ENCODE measurements at regions not wholly inside any gene's neighbourhood (a gene's known extent, or its start where the extent isn't known, plus 50 kb on each side); places are given as distances from the start of the nearest gene placed in this dataset.
"Not testable (repeated sequence)": the region's sequence is repeated elsewhere in the genome, so short reads cannot be mapped to it uniquely, and the experiment has no call there.

GRCh38 chr5:164475339-164475977 is 970.0 kb downstream of the MAT2B start:
- intact Hi-C loops (cut with micrococcal nuclease) = no loop called here

GRCh38 chr5:164481270-164481669 is 975.9 kb downstream of the MAT2B start:
- intact Hi-C loops (cut with micrococcal nuclease) = no loop called here

GRCh38 chr5:164482351-164482750 is 976.9 kb downstream of the MAT2B start:
- intact Hi-C loops (cut with micrococcal nuclease) = no loop called here

- intact Hi-C loops (cut with micrococcal nuclease) = no loop called here
These were observed 979.5 kb downstream of the MAT2B start for GRCh38 chr5:164484948-164485347.

GRCh38 chr5:164487939-164488338 is 982.5 kb downstream of the MAT2B start:
- intact Hi-C loops (cut with micrococcal nuclease) = no loop called here

GRCh38 chr5:164497311-164498064 is 992.1 kb downstream of the MAT2B start:
- intact Hi-C loops (cut with micrococcal nuclease) = no loop called here

- intact Hi-C loops (cut with micrococcal nuclease) = no loop called here
These were observed 993.0 kb downstream of the MAT2B start for GRCh38 chr5:164498438-164498837.

GRCh38 chr5:164500856-164501255 is 995.4 kb downstream of the MAT2B start:
- intact Hi-C loops (cut with micrococcal nuclease) = no loop called here

- intact Hi-C loops (cut with micrococcal nuclease) = no loop called here
These were observed 995.9 kb downstream of the MAT2B start for GRCh38 chr5:164501344-164501743.

GRCh38 chr5:164504141-164504772 is 998.8 kb downstream of the MAT2B start:
- intact Hi-C loops (cut with micrococcal nuclease) = loop anchor here (1.0 kb wide), 2 partner anchors 491 to 940 kb away; no protein-coding TSS in a partner anchor

GRCh38 chr5:164505791-164506190 is 1000.4 kb downstream of the MAT2B start:
- intact Hi-C loops (cut with micrococcal nuclease) = no loop called here

- intact Hi-C loops (cut with micrococcal nuclease) = no loop called here
These were observed 1012.8 kb downstream of the MAT2B start for GRCh38 chr5:164518067-164518740.

- intact Hi-C loops (cut with micrococcal nuclease) = no loop called here
These were observed 1013.3 kb downstream of the MAT2B start for GRCh38 chr5:164518741-164519080.

GRCh38 chr5:164532235-164532900 is 1026.9 kb downstream of the MAT2B start:
- intact Hi-C loops (cut with micrococcal nuclease) = no loop called here

- intact Hi-C loops (cut with micrococcal nuclease) = not testable (repeated sequence)
These were observed 1028.0 kb downstream of the MAT2B start for GRCh38 chr5:164533426-164533825.

- intact Hi-C loops (cut with micrococcal nuclease) = no loop called here
These were observed 1034.8 kb downstream of the MAT2B start for GRCh38 chr5:164540174-164540573.

GRCh38 chr5:164545507-164545906 is 1040.1 kb downstream of the MAT2B start:
- intact Hi-C loops (cut with micrococcal nuclease) = no loop called here

- intact Hi-C loops (cut with micrococcal nuclease) = no loop called here
These were observed 1048.4 kb downstream of the MAT2B start for GRCh38 chr5:164553851-164554250.

- intact Hi-C loops (cut with micrococcal nuclease) = no loop called here
These were observed 1050.4 kb downstream of the MAT2B start for GRCh38 chr5:164555809-164556208.

- intact Hi-C loops (cut with micrococcal nuclease) = no loop called here
These were observed 1054.8 kb downstream of the MAT2B start for GRCh38 chr5:164560216-164560615.

All from T-helper 1 cell treated with Interleukin-12 subunit alpha and Interleukin-12 subunit beta and Interleukin-4 antibody, amounts not matched to agents 30 ng/mL and 1 ng/mL, for 36 hours (primary cell).